Ovary (tissue), 3 donors: ENCODE measurements at regions not wholly inside any gene's neighbourhood (a gene's known extent, or its start where the extent isn't known, plus 50 kb on each side); places are given as distances from the start of the nearest gene placed in this dataset.

Experiments
- CTCF ChIP-seq, 3 donors: fragments of 450-650 bp in 2 of 3; fragments of 200-600 bp in 1 of 3; IDR thresholded peaks; one replicate each; pipeline versions ENCODE4 v1.5.1 to v1.8.0; 2016 to 2022; ENCODE audit warnings: antibody characterized with exemption in 3 of 3, mild to moderate bottlenecking in 1 of 3
- EP300 ChIP-seq: sonication (generic); formaldehyde crosslinking; IDR thresholded peaks from one replicate; pipeline ENCODE4 v1.6.1; 2017; ENCODE audit warnings: antibody characterized with exemption
- POLR2A ChIP-seq: fragments of 450-650 bp; IDR thresholded peaks from one replicate; pipeline ENCODE4 v1.6.1; 2017; ENCODE audit warnings: antibody characterized with exemption, mild to moderate bottlenecking, moderate library complexity
- donor health status: DM: no; HTN: no; CAD: no.

GRCh38 chr1:4880626-4881025 is 226.2 kb downstream of the AJAP1 start:
- TF ChIP-seq CTCF (IDR thresholded peaks at IDR 0.05) (no peak), POLR2A (no peak), EP300 (no peak)
